HG02970 (cell line): ENCODE measurements at regions not wholly inside any gene's neighbourhood (a gene's known extent, or its start where the extent isn't known, plus 50 kb on each side); places are given as distances from the start of the nearest gene placed in this dataset.

Experiments used
- ATAC-seq: cut with Tn5 transposase; IDR thresholded peaks from one replicate; pipeline ENCODE4 v1.9.1; 2021; ENCODE audit warnings: mild to moderate bottlenecking, moderate library complexity, moderate number of reproducible peaks; ENCODE audit not compliant: unreplicated experiment, low FRiP score

DNA sequence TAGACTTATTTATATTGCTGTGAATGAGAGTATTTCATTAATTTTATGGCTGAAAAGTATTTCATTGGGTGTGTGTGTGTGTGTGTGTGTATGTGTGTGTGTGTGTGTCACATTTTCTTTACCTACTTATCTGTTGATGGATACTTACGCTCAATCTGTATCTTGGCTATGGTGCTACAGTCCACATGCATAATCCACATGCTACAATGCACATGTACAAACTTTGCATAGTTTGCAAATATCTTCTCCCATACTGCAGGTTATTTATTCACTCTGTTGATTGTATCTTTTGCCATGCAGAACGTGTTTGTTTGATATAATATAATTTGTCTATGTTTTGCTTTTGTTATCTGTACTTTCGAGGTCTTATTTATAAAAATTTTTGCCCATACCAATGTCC is 167.8 kb downstream of the RAB28 start:
- ATAC-seq: no peak

DNA sequence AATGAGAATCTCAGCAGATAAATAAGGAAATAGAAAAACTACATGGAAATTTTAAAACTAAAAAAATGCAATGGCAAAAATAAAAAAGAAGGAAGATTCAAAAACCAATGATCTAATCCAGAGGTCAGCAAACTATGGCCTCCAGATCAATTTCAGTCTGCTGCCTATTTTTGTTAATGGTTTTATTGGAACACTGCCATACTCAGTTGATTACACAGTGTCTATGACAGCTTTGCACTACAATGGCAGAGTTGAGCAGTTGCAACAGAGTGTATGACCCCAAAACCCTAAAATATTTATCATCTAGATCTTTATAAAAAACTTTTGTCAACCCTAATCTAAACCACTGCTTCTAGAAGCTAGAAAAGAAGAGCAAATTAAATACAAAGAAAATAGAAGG is 170.3 kb downstream of the RAB28 start:
- no peak for ATAC-seq

DNA sequence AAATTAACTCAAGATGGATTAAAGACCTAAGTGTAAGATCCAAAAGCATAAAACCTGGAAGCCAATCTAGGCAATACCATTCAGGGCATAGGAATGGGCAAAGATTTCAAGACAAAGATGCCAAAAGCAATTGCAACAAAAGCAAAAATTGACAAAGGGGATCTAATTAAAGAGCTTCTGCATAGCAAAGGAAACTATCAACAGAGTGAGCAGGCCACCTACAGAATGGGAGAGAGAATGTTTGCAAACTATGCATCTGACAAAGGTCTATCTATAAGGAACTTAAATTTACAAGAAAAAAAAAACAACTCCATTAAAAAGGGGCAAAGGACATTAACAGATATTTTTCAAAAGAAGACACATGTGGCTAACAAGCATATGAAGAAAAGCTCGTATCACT is 171.9 kb downstream of the RAB28 start:
- ATAC-seq: no peak

DNA sequence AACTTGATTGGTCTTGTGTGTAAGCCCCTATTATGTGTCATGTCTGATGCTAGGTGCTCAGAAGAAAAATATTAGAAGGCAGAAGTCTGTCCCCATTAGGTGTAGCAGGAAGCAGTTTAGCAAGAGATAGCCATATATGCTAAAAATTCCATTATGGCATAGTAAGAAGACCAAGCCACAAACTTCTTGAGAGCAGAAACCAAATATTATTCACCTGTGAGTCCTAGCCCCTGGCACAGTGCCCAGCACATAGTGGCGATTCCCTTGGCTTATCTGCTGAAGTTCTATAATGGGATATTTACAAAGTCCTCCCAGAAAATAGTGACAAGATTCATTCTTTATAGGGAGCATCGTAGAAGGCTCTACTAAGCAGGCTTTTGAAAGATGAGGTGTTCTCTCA is 174.4 kb downstream of the RAB28 start:
- ATAC-seq: no peak

DNA sequence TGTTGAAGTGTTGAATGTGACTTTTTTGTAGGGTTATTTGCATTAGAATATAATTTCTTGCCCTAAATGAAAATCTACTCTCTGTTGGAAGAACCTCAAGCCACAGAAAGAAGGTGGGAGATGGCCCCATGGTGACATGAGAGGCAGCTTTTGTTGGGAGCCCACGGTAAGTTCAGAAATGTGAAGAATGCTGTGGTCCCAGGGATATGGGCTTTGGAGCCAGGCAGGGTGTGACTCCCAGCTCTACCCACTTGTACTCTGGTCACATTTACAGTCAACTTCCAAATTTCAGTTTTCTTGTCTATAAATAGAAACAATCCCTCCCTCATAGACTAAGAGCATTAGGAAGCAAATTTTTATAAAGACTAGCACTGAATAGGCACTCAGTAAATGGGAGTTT is 177.8 kb downstream of the RAB28 start:
- ATAC-seq: no peak

DNA sequence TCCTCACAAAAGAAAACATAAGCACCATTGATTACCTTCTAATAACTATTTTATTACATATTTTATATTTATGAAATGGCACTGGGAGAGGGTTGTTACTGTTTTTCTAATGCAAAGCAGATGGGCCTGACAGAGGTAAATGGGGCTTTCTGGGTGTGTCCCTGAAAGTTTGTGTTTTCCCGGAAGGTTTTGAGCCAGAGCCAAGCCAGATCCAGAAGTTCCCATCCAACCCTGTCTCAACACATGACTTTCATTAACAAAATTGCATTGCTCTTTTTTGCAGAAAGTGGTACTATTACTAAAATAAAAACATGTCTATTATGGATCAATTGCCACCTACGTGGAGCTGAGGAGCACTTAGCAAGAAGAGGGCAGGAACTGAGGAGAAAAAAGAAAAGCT is 181.3 kb downstream of the RAB28 start:
- ATAC-seq: no peak

DNA sequence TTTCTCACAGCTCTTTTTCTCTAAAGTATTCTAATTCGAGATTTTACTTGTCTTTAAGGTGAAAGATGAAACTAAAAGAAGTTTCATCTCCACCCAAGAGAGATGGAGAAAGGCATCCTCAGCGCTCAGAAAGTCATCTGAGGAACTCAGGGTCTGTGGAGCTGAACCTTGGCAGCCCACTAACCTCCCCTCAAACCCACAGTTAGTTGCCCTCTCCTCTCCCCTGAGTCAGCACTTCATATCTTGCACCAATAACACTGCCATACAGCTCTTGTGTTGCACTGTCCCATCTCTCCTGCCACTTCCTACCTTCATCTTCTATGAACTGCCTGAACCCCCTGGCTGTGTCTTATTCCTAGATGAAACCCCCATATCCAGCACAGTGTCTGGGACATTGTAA is 184.8 kb downstream of the RAB28 start:
- ATAC-seq: no peak

DNA sequence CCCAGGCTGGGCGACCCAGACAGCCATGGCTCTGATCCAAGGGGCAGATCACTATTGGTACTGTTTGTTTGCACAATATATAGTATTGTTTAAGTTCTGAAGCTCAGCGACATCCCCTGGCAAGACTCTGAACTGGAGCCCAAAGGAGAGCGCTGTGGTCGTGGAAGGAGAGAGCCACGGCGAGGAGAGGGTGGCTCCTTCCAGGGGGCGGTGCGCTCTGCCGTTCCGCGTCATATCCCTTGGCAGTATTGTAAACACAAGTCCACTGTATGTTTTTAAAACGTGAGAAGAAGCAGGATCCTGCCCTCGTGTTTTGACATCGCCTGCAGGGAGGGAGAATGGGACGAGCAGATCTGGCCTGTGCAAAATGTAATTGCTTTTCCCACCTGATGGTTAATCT is 185.5 kb downstream of the RAB28 start:
- no peak for ATAC-seq

DNA sequence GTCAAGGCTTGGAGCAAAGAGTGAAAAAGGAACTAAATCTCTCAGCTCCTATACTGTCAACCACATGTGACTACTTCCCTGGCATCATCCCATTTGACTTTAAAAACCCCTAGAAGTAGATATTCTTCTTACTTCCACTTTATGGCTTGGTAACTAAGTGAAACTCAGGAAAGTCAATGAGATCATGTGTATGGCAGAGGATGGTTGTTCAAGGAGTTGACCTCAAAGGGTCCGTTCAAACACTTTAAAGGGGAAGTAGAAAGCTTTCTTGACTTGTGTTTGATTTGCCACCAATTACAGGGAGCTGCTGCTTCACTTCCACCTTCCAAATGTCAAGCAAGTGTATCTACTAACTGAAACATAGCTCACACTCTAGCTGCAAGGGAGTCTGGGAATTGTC is 187.2 kb downstream of the RAB28 start:
- ATAC-seq: no peak

DNA sequence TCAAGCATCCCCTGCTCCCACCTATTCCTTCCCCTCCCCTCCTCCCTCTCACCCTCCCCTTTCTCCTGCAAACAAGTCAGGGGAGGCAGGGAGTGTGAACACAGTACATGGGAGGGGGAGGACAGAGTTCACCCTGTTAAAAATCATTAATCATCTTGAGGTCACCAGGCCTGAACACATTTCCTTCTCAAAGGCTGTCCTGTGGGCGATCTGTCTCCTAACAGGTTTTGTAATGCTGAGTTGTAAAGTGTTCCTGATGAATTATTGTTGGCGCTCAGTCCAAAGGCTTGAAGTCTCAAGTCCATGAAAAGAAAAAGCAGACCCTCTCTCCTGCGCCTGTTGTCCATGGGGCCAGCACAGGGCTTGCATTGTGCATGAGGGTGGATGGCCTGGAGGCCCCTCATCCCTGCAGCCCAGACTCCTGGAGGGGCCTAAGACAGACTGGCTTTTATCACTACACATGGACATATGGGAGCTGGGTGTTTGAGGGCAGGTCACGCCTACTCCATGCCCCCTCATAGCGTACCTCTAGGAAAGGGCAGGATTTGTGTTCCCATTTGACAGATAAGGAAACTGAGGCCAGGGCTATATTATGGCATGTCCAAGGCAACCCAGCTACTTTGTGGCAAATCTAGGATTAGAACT is 189.1 kb downstream of the RAB28 start:
- no peak for ATAC-seq

DNA sequence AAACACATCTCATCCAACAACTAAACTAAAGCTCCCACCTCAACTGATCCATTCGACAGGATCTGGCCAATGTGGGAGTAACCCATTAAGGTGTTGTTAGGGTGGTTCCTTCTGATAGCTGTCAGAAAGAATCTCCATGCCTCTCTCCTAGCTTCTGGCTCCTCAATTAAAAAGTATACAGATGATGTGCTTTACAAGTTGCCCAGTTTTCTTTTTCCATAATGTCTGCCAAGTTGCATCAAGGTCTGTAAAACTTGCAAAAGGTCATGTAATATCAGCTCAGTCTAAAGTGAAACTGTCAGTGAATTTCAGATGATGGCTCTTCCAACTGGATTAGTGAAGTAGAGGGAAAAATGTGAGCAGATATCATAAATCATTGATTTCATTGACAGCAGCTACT is 191.8 kb downstream of the RAB28 start:
- ATAC-seq: no peak

DNA sequence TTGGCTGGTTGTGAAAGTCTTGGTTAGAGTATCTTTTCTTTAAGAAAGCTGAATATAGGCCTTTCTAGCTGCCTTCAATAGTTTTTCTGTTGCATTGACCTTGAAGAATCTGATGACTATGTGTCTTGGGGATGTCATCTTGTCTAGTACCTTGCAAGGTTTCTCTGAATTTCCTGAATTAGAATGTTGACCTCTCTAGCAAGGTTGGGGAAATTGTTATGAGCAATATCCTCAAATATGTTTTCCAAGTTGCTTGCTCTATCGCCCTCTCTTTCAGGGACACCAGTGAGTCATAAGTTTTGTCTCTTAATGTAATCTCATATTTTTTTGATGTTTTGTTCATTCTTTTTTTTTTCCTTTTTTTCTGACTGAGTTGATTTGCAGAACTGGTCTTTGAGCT is 194.7 kb downstream of the RAB28 start:
- no peak for ATAC-seq

DNA sequence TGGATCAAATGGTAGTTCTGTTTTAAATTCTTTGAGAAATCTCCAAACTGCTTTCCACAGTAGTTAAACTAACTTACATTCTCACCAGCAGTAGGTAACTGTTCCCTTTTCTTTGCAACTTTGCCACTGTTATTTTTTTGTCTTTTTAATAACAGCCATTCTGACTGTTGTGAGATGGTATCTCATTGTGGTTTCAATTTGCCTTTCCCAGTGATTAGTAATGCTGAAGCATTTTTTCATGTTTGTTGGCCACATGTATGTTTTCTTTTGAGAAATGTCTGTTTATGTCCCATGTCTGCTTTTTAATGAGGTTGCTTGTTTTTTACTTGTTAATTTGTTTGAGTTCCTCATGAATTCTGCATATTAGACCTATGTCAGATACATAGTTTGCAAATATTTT is 198.8 kb downstream of the RAB28 start:
- no peak for ATAC-seq

DNA sequence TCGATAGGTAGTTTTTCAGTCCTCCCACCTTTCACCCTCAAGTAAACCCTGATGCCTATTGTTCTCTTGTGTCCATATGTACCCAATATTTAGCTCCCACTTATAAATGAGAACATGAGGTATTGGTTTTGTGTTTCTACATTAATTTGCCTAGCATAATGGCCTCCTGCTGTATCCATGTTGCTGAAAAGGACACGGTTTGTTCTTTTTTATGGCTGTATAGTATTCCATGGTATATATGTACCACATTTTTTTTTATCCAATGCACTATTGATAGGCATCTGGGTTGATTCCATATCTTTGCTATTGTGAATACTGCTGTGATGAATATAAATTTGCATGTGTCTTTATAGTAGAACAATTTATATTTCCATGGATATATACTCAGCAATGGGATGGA is 199.2 kb downstream of the RAB28 start:
- no peak for ATAC-seq

DNA sequence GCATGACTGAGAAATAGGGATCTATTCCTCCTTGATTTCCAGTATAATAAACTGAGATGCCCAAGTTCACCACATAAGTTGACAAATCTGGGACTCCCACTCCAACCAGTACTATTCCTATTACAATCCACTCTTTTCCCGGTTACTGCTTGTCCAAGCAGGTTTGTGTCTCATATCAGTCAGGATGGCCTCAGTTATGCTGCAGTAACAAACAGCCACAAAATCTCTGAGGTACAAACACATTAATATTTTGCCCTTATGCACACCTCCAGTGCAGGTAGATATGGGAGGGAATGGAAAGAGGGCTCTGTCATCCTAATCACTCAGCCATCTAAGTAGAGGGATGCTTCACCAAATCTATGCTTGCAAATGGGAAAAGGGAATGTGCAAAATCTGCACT is 207.8 kb downstream of the RAB28 start:
- ATAC-seq: no peak

DNA sequence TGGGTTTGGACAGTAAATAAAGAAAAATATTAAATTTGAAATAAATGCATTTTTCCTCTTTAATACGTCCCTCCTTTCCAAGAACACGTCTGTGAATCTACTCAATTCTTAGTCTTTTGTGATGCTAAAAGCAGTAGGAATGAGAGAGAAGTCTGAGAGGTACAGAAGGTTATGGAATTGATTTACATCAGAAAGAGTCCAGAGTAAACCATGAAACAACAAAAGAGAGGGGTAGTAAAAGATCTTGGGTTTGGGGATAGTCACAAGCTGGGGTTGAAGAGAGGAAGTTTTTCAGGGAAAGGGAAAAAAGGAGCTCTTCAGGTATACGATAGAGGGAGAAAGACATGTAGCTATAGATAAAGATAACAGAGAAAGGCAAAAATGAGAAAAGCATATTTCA is 215.4 kb downstream of the RAB28 start:
- no peak for ATAC-seq

DNA sequence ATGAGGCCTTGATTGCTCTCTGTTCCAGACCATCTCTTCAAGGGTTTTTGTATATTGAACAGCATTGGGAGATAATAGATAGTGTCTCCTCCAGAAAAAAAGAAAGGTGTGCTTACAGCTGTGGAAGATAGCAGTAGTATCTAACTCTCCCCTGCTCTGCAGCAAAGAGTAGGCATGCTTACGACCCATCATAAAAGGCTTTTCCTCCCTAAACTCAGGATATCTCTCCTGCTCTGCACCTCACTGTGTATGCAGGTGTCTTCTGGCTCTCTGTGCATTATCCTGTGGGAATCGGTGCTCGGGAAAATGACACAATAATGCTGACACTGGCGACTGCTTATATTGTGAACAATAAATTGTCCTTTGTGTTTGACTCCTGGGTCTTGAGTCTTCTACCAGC is 216.0 kb downstream of the RAB28 start:
- no peak for ATAC-seq

DNA sequence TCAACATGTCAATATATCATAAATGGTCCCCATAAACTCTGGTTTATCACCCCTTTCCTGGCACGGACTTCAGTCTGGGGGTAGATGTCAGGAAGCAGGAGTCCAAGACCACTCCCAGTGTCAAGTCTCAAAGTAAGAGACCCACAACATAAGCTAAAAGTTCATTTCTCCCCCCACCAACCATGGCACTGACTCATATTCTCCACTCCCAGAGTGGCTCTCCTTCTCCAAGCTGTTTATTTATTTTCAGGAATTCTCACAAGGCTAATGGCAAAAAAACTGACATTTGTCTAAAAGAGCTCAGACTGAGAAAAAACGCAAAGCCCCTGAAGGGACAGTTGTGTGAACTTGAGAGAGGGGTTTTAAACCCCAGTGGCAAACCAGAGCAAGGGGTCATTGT is 217.0 kb downstream of the RAB28 start:
- ATAC-seq: no peak

DNA sequence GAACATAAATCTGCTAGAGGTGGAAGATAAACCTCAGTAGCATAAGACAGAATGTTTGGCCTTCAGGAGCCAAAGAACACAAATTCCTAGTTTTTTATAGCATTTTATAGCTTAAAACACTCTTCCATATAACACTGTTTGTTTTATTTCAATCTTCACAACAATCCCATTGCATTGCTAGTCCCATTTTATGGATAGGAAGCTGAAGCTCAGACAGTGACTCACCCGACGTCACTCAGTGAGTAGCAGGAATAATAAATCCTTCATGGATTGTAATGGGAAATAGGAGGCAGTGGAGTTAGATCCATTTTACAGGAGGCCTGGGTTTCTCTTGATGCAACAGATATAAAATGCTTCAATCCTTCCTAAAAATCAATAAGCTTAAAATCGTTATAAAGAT is 217.5 kb downstream of the RAB28 start:
- ATAC-seq: no peak

DNA sequence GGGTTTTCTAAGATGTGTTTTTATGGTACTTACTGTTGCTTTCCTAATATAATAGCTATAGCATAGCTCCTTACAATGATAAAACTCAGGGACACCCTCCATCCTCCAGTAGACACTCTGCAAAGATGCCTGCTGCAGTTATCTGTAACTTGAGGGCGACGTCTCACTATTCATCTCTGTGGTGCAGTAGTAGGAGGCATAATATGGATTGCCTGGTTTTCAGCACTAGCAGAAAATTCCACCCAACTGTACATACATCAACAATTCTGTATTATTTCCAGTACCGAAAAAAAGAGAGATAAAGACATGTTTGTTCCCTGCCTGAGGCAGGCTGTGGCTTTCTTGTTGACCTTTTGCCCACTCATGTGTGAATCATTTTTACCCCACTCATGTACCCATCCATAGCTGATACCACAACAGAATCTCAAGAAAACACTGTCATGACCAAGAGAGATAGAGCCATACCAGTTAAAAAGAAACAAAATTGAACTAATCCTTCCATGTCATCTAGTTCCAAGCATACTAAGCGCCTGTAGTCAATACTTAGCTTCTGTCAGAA is 220.1 kb downstream of the RAB28 start:
- ATAC-seq: no peak

DNA sequence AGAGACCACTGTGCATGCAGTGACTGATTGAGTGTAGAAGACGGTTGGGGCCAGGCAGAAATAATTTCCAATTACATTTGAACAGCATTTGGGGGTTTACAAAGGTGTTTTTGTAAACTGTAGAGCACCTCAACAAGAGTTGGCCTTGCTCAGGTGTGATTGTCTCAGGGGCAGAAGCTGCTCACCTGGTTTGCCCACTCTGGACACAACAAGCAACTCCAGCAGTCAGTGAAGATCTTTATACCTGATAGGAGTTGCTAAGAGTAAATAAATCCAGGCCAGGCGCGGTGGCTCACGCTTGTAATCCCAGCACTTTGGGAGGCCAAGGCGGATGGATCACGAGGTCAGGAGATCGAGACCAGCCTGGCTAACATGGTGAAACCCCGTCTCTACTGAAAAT is 221.3 kb downstream of the RAB28 start:
- no peak for ATAC-seq

DNA sequence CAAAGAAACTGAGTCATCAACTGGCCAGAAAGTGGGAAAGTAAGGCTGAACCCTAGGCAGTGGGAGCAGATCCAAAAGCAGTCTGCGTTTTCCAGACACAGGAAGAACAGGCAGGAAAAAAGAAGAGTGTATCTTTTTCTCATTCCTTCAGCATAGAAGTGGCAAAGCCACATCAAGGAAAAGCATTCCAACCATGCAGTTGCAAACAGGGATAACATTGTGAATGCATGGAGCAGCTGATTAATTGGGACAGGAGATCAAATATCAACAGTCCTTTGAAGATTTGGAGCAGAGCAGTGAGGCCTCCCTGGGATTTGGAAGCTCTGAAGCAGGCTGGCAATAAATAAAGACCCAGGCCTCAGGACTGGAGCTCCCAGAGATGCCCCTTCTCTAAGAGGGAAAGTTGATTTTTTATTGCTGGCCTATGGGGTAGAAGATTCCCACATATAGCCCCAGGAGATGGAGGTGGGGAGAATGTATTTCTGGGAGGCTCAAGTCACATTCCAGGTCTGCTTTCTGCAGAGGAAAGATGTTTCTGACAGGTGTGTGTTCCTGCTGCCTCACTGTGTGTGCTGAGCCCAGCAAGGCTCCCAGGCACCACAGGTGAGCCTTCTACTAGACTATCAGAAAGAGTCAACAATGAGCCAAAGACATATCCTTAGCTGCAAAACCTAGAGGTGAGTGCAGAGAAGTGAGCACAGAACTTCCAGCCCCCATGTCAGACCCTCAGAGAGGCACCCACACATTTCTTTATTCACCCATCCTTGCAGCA is 222.5 kb downstream of the RAB28 start:
- ATAC-seq: no peak
